ENCODE measurements at regions not wholly inside any gene's neighbourhood (a gene's known extent, or its start where the extent isn't known, plus 50 kb on each side); places are given as distances from the start of the nearest gene placed in this dataset.
"Not testable (repeated sequence)": the region's sequence is repeated elsewhere in the genome, so short reads cannot be mapped to it uniquely, and the experiment has no call there.

GRCh38 chr16:88148682-88149081 is 197.4 kb downstream of the BANP start:
- DNase-seq: not testable (repeated sequence)

DNA sequence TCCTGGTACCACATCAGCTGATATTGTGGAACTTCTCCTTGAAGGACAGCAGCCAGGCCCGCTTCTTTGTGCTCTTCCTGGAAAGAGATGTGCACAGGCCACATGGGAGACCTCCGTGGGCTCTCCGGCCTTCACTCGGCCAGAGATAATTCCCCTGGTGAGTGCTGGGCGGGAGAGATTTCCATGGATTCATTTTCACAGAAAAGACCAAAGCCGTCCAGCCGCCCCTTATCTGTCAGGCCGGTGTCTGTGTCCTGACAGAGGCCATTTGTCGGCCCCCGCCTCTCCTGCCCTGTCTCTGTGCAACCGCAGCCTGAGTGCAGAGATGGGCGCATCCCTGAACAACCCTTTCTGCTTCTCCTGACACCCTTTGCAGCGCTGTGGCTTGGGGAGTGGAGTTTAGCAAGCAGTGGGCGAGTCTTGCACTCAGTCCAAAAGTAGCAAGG is 197.9 kb downstream of the BANP start:
- not testable (repeated sequence) for DNase-seq

- DNase-seq: not testable (repeated sequence)
Observed at GRCh38 chr16:88149663-88150062, 198.4 kb downstream of the BANP start.

DNA sequence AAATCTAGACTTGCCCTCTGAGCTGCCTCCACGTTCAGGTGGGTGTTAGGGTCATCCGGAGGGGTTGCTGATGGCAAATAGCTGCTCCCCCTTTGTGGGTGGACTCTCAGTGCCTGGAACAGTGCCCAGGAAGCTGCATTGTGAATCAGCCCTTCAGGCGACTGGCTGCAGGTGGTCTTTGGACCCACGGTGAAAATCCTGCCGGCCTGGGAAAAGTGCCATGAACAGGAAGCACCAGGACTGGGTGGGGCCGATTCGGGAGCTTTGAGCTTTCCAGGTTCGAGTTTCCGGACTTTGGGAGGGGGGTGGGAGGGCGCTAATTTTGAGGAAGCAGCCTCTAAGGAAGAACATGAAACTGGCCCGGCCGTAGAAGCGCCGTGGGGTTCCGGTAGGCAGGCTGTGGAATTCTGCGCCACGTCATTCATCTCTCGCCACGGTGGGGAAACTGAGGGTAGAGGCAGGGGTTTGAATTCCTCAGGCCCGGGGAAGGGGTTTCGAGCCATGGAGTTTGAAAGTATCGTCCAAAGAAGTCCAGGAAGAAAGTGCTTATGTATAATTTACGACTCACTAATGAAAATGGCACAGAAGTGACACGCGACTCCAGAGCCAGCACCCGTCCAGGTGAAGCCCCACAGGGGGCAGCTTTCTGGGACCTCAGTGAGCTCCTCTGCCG is 199.4 kb downstream of the BANP start:
- DNase-seq: not testable (repeated sequence)

DNA sequence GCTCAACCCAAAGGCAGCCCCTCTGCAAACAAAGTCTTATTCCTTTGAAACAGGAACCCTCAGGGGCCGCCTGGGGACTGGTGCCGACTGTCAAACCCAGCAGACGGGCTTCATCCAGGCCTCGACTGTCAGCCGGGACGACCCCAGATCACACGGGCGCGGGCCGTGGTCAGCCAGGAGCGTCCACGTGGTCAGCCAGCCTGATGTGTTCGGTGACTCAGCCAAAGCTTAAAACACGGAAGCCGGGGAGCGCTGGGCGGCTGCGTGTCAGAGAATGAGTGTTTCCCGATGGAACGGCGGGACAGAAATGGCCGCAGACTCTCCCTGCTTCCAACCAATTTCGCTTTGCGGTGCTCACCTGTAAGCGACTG is 199.9 kb downstream of the BANP start:
- DNase-seq: not testable (repeated sequence)

DNA sequence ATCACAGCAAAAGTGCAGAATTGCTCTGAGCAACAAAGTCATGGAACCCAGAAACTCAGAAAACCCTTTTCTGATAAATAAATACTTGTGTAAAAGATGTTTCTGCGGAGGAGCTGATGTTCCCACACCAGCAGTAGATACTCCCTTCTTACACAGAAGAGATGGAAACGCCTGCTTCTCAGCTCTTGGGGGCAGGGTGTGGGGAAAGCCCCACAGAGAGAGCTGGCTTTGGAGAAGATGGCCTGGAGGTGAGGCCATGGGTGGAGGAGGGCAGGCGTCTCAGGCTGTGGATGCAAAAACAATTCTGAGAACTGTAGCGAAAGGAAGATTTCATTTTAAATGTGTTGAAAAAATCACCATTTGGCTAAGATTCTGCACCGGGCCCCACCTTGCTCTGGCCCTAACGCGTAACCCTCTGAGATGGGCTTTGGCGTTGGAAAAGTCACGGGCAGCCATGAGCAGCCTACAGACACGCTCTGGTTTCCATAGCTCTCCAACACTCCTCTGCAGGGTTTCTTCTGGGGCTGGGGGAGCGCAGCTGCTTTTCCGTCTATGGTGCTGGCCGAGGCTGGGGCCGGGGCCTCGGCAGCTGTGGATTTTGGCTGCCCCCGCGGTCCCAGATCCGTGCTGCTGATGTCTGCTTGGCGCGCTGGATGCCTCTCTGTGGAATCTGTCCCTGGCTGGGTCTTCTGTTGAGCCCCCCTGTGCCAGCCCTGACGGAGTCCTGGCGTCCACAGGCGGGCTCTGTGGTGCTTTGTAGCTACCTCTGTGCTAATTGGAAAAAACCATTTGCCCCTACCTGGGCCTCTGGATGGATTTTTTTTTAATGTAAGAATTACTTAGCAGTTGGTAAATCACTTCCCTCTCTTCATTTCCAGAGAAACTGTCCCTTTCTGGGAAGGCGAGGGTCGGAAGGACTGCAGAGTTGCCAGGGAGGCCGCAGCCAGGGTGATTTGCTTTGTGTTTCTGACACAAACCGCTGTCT is 200.9 kb downstream of the BANP start:
- not testable (repeated sequence) for DNase-seq

GRCh38 chr16:88152879-88153278 is 201.6 kb downstream of the BANP start:
- DNase-seq: not testable (repeated sequence)

DNA sequence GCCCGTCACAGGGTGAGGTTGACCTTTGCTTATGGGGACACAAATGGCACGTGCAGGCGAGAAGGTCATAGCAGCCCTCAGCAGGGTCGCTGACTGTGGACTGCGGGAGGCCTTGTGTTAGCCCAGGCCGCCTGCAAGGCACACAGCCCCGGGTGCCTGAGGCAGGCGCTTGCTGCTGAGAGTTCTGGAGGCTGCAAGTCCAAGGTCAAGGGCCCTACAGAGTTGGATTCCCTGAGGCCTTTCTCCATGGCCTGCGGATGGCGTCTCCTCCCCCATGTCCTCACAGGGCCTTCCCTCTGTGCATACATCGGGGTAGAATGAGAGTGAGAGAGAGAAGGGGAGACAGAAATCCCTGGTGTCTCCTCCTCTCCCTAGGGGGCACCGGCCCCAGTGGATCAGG is 202.3 kb downstream of the BANP start:
- DNase-seq: not testable (repeated sequence)

- DNase-seq: not testable (repeated sequence)
Observed at GRCh38 chr16:88154886-88155285, 203.7 kb downstream of the BANP start.

DNA sequence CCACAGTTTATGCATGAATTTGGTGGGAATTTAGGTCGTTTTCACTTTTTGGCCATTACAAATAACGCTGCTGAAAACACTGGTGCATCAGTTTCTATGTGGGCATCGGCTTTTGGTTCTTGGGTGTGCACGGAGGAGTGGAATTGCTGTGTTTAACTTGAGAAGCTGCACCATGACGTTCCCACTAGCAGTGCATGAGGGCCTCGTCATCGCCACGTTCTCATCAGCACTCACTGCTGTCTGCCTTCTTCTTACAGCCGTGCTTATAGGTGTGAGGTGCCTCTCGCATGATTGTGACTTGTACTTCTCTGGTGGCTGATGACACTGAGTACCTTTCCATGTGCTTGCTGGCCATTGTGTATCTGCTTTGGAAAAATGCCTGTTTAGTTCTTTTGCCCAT is 204.4 kb downstream of the BANP start:
- DNase-seq: not testable (repeated sequence)

- DNase-seq: not testable (repeated sequence)
Observed at GRCh38 chr16:88156640-88157283, 205.5 kb downstream of the BANP start.

DNA sequence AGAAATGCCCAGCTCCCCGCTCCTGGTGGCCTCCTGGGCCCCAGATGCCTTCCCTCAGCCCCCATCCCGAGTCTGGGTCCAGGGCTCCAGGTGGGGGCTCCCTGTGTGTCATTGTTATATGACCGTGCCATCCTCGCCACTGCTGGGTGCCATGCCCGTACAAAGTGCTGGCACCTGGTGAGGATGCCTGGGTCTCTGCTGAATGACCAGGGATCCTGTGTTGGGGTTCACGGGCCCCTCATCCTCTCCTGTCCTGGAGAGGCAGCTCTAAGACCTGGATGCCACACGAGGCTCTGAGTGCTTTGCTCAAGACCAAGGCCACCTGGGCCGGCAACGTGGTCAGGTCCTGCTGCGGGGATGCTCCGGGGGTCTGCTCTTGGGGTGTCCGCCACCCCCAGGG is 206.5 kb downstream of the BANP start:
- DNase-seq: not testable (repeated sequence)

- DNase-seq: not testable (repeated sequence)
Observed at GRCh38 chr16:88158256-88159045, 207.2 kb downstream of the BANP start.

- DNase-seq: not testable (repeated sequence)
Observed at GRCh38 chr16:88159046-88159896, 208.0 kb downstream of the BANP start.

DNA sequence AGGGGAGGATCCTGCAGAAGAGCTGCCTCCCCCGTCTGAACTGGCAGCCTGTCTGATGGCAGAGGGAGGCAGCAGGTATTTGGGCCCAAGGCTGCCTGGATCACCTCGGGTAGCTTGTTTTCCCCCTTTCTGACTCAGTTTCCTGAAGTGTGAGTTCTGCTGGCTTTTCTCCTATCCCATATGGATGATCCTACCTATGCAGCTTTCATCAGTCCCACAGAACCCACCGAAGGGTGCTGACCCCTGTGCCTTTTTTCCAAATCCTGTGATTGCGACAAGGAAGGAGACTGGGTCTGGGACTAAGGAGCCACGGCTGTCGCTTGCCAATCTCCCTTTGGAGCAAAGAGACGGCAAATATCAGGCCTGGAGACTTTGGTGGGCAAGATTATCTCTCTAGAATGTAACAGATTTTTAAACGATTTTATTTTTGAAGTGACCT is 208.7 kb downstream of the BANP start:
- DNase-seq: not testable (repeated sequence)

DNA sequence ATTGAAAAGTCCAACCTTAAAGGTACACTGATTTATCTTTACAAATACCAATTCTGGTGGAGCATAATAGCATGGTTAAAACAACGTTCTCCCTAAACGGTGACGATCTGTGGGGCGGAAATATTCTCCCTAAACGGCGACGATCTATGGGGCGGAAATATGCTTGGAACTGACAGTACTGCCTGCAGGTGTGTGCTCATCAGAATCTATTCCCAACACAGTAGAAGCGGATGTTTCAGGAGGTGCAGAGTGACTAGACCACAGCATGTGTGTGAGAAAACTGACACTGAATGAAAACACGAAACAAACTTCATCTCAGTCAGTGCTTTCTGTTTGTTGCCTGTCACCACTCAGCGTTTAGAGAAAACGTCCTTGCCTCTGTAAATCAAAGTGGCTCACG is 210.0 kb downstream of the BANP start:
- not testable (repeated sequence) for DNase-seq

- not testable (repeated sequence) for DNase-seq
Observed at GRCh38 chr16:88161623-88162275, 210.5 kb downstream of the BANP start.

DNA sequence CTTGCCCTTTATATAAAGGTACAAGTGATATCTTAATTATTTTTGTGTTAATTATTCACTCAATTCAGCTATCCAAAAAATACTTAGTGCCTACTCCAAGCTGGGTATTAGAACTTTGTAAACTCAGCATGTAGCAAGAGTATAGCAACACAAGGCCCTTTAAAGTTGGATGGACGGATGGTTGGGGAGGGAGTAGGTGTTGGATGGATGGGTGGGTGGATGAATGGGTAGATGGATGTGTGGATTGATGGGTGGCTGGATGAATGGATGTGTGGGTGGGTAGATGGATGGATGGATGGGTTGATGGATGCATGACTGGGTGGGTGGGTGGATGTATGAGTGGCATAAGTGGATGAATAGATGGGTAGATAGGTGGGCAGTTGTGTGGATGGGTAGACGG is 211.5 kb downstream of the BANP start:
- DNase-seq: not testable (repeated sequence)

DNA sequence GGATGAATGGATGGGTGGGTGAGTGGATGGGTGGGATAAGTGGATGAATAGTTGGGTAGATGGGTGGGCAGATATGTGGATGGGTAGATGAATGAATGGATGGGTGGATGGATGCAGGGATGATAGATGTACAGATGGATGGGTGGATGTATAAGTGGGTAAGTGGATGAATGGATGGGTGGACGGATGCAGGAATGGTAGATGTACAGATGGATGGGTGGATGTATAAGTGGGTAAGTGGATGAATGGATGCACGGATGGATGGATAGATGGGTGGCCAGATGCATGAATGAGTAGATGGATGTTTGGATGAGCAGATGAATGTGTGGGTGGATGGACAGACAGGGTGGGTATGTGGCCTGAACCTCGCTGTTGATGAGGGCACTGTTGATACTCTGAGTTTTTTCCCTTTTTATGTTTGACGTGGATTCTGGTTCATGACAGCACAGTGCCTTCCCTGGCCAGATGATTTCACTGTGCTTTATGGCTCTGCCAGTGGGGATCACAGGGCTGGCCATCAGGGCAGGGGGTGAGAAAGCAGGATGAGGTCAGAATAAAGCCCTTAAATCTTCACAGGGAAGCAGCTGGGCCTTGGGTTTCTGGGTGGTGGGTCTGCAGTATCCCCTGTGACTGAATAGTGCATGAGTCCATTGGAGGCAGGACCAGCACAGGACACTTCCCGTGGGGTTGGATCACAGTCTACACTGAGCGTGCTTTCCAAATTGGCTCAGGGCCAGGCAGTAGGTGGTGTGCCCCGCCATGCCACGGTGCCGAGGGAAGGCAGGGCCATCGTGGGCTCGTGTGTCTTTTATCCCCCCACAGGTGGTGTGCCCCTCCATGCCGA is 213.2 kb downstream of the BANP start:
- not testable (repeated sequence) for DNase-seq
